Uterus (tissue), 3 donors: ENCODE measurements at regions not wholly inside any gene's neighbourhood (a gene's known extent, or its start where the extent isn't known, plus 50 kb on each side); places are given as distances from the start of the nearest gene placed in this dataset.

Experiments
- DNase-seq, 2 donors: peaks; one replicate each; pipeline ENCODE4 v3.0.0-alpha.2; 2019 to 2020
- H3K27ac ChIP-seq, 2 donors: fragments of 200-600 bp; sonication (generic); 1 replicate in 1 of 2; 2 replicates in 1 of 2; pipeline ENCODE4 v1.5.1; 2016 to 2018
- H3K27me3 ChIP-seq, 2 donors: fragments of 200-600 bp; sonication (generic); one replicate each; pipeline ENCODE4 v1.5.1; 2018 to 2019; ENCODE audit warnings: control low read depth in 1 of 2
- H3K36me3 ChIP-seq, 2 donors: fragments of 200-600 bp; sonication (generic); one replicate each; pipeline ENCODE4 v1.5.1; 2019; ENCODE audit warnings: control low read depth in 1 of 2
- H3K4me1 ChIP-seq, 2 donors: fragments of 200-600 bp; sonication (generic); one replicate each; pipeline ENCODE4 v1.5.1; 2018 to 2019; ENCODE audit warnings: control low read depth in 1 of 2
- H3K4me3 ChIP-seq, 2 donors: fragments of 200-600 bp; sonication (generic); 1 replicate in 1 of 2; 2 replicates in 1 of 2; pipeline ENCODE4 v1.5.1; 2018 to 2019; ENCODE audit warnings: mild to moderate bottlenecking in 1 of 2
- H3K9me3 ChIP-seq, 2 donors: fragments of 200-600 bp; sonication (generic); one replicate each; pipeline ENCODE4 v1.5.1; 2019; ENCODE audit warnings: control low read depth in 1 of 2
- CTCF ChIP-seq, 4 experiments: fragments of 200-600 bp in 2 of 4; fragments of 450-650 bp in 2 of 4; sonication (generic) in 2 of 4; IDR thresholded peaks; one replicate each; pipeline ENCODE4 v1.5.1; 2016 to 2019; ENCODE audit warnings: antibody characterized with exemption in 4 of 4, mild to moderate bottlenecking in 2 of 4, moderate library complexity in 1 of 4
- POLR2A ChIP-seq, 2 donors: fragments of 450-650 bp; IDR thresholded peaks; one replicate each; pipeline ENCODE4 v1.6.1; 2016; ENCODE audit warnings: antibody characterized with exemption in 2 of 2, mild to moderate bottlenecking in 1 of 2, moderate library complexity in 1 of 2
- intact Hi-C: fragments of 100-400 bp; cut with DNase I; formaldehyde crosslinking; loops from one replicate; pipeline ENCODE4 v1.15.1; 2023; ENCODE audit warnings: low total_unique reads
- donor health status: DM: yes; HTN: yes; CAD: no.

- Histone ChIP-seq H3K27ac (no peak overlapping the region), H3K36me3 (no peaks in the 10 kb centered on the region), H3K4me3 (no peak overlapping the region), H3K9me3 (no peaks in the 10 kb centered on the region), H3K4me1 (no peaks in the 10 kb centered on the region), H3K27me3 (no peaks in the 10 kb centered on the region)
- intact Hi-C loops: no loop called here
- TF ChIP-seq POLR2A (IDR thresholded peaks at IDR 0.05) (no peak), CTCF (IDR thresholded peaks at IDR 0.05) (no peak)
- no peak for DNase-seq
Measured at GRCh38 chr18:56221195-56222065, 417.0 kb downstream of the TXNL1 start.

GRCh38 chr18:56217406-56217805 is 421.0 kb downstream of the TXNL1 start:
- intact Hi-C loops: no loop called here
- Histone ChIP-seq H3K4me1 (no peaks in the 10 kb centered on the region), H3K27ac (no peak overlapping the region), H3K36me3 (no peaks in the 10 kb centered on the region), H3K4me3 (no peak overlapping the region), H3K27me3 (no peaks in the 10 kb centered on the region), H3K9me3 (no peaks in the 10 kb centered on the region)
- DNase-seq: no peak
- no peak for TF ChIP-seq CTCF (IDR thresholded peaks at IDR 0.05)
- TF ChIP-seq POLR2A (IDR thresholded peaks at IDR 0.05): no peak

- no peaks in the 10 kb centered on the region for H3K4me1 ChIP-seq
Measured at GRCh38 chr18:56214706-56215105, 423.7 kb downstream of the TXNL1 start.

GRCh38 chr18:56210520-56210919 is 427.9 kb downstream of the TXNL1 start:
- TF ChIP-seq POLR2A (IDR thresholded peaks at IDR 0.05): no peak
- no peak for TF ChIP-seq CTCF (IDR thresholded peaks at IDR 0.05)
- intact Hi-C loops: no loop called here
- H3K4me1 ChIP-seq: no peaks in the 10 kb centered on the region
- H3K9me3 ChIP-seq: no peaks in the 10 kb centered on the region
- no peak overlapping the region for H3K27ac ChIP-seq
- H3K36me3 ChIP-seq: no peaks in the 10 kb centered on the region
- H3K4me3 ChIP-seq: no peak overlapping the region
- DNase-seq: no peak
- H3K27me3 ChIP-seq: no peaks in the 10 kb centered on the region

More at GRCh38 chr18:56214706-56215105, 423.7 kb downstream of the TXNL1 start:
- H3K4me3 ChIP-seq: no peak overlapping the region
- no peaks in the 10 kb centered on the region for H3K36me3 ChIP-seq
- no peaks in the 10 kb centered on the region for H3K9me3 ChIP-seq
- TF ChIP-seq POLR2A (IDR thresholded peaks at IDR 0.05) (no peak), CTCF (IDR thresholded peaks at IDR 0.05) (no peak)
- no peak for DNase-seq
- no peaks in the 10 kb centered on the region for H3K27me3 ChIP-seq
- intact Hi-C loops: no loop called here
- H3K27ac ChIP-seq: no peak overlapping the region

GRCh38 chr18:56207989-56208388 is 430.4 kb downstream of the TXNL1 start:
- Histone ChIP-seq H3K27me3 (no peaks in the 10 kb centered on the region), H3K4me3 (no peak overlapping the region), H3K4me1 (no peaks in the 10 kb centered on the region), H3K36me3 (no peaks in the 10 kb centered on the region), H3K27ac (no peak overlapping the region), H3K9me3 (peaks cover 0 to 4% of the 10 kb centered on the region in 2 donors)
- intact Hi-C loops: no loop called here
- DNase-seq: no peak
- TF ChIP-seq CTCF (IDR thresholded peaks at IDR 0.05): no peak
- no peak for TF ChIP-seq POLR2A (IDR thresholded peaks at IDR 0.05)
